Esophagus (tissue), 2 donors: ENCODE measurements at regions not wholly inside any gene's neighbourhood (a gene's known extent, or its start where the extent isn't known, plus 50 kb on each side); places are given as distances from the start of the nearest gene placed in this dataset.
"Not testable (repeated sequence)": the region's sequence is repeated elsewhere in the genome, so short reads cannot be mapped to it uniquely, and the experiment has no call there.

Experiments
- H3K27ac ChIP-seq, 2 donors: one replicate each; pipeline ENCODE4 v1.5.1; 2013; ENCODE audit warnings: low read depth in 2 of 2, mild to moderate bottlenecking in 2 of 2, inconsistent platforms in 1 of 2, low read length in 1 of 2, moderate library complexity in 1 of 2
- H3K27me3 ChIP-seq, 2 donors: one replicate each; pipeline ENCODE4 v1.6.1; 2013; ENCODE audit warnings: low read length in 2 of 2, control low read depth in 1 of 2, mild to moderate bottlenecking in 1 of 2; ENCODE audit not compliant: insufficient read depth in 2 of 2, control insufficient read depth in 1 of 2
- H3K36me3 ChIP-seq, 2 donors: one replicate each; pipeline ENCODE4 v1.6.1; 2013; ENCODE audit warnings: low read length in 1 of 2; ENCODE audit not compliant: control insufficient read depth in 2 of 2, insufficient read depth in 2 of 2
- H3K4me1 ChIP-seq, 2 donors: one replicate each; pipeline ENCODE4 v1.6.1; 2013; ENCODE audit warnings: low read length in 1 of 2; ENCODE audit not compliant: control insufficient read depth in 2 of 2, insufficient read depth in 2 of 2
- H3K4me3 ChIP-seq, 2 donors: one replicate each; pipeline ENCODE4 v1.5.1; 2013; ENCODE audit warnings: low read length in 2 of 2, mild to moderate bottlenecking in 2 of 2, low read depth in 1 of 2, moderate library complexity in 1 of 2
- H3K9me3 ChIP-seq, 2 donors: one replicate each; pipeline ENCODE4 v1.6.1; 2013; ENCODE audit warnings: mild to moderate bottlenecking in 2 of 2, low read depth in 1 of 2, low read length in 1 of 2, moderate library complexity in 1 of 2; ENCODE audit not compliant: control insufficient read depth in 2 of 2, insufficient read depth in 1 of 2
- WGBS, 2 donors: extraction: QIAGEN DNeasy Blood & Tissue Kit; methylation state at CpG; one replicate each; pipeline ENCODE4 v1.1.7; 2013; 5-methylcytosine and 5-hydroxymethylcytosine counted together
- donor health status: healthy with polysubstance abuse.
- donor health status: Bipolar disorder and iron deficiency.

GRCh38 chr11:89583580-89583979, 92.4 kb upstream of the NOX4 start:
- no peaks in the 10 kb centered on the region for H3K36me3 ChIP-seq
- no peak overlapping the region for H3K27ac ChIP-seq

GRCh38 chr11:89585046-89585445, 93.9 kb upstream of the NOX4 start:
- 92 to 93% methylated on average over 3 of the region's 3 CpGs for WGBS, 2 donors
- H3K36me3 ChIP-seq, H3K27me3 ChIP-seq, H3K27ac ChIP-seq, H3K4me1 ChIP-seq, H3K9me3 ChIP-seq, H3K4me3 ChIP-seq: not testable (repeated sequence)

More at GRCh38 chr11:89583580-89583979, 92.4 kb upstream of the NOX4 start:
- Histone ChIP-seq H3K27me3 (no peaks in the 10 kb centered on the region), H3K4me1 (no peaks in the 10 kb centered on the region), H3K4me3 (no peak overlapping the region), H3K9me3 (no peaks in the 10 kb centered on the region)
- WGBS, 2 donors = 39 to 40% methylated on average over 2 of the region's 2 CpGs

GRCh38 chr11:89585471-89585870, 94.3 kb upstream of the NOX4 start:
- not testable (repeated sequence) for H3K36me3 ChIP-seq, H3K4me3 ChIP-seq, H3K4me1 ChIP-seq, H3K9me3 ChIP-seq, H3K27ac ChIP-seq, H3K27me3 ChIP-seq
- 48 to 73% methylated on average over 2 of the region's 2 CpGs for WGBS, 2 donors

- H3K9me3 ChIP-seq, H3K27me3 ChIP-seq, H3K4me1 ChIP-seq, H3K4me3 ChIP-seq, H3K27ac ChIP-seq, H3K36me3 ChIP-seq: not testable (repeated sequence)
- WGBS, 2 donors = 80 to 84% methylated on average over 6 of the region's 6 CpGs
Observed at GRCh38 chr11:89589413-89589812, 98.2 kb upstream of the NOX4 start.

- not testable (repeated sequence) for H3K9me3 ChIP-seq, H3K27me3 ChIP-seq, H3K27ac ChIP-seq, H3K4me3 ChIP-seq, H3K36me3 ChIP-seq, H3K4me1 ChIP-seq
- 58 to 60% methylated on average over 5 of the region's 5 CpGs for WGBS, 2 donors
Observed at GRCh38 chr11:89590008-89590632, 98.9 kb upstream of the NOX4 start.

GRCh38 chr11:89601263-89601662, 108.8 kb upstream of the TRIM77 start:
- not testable (repeated sequence) for H3K27me3 ChIP-seq, H3K9me3 ChIP-seq, H3K4me3 ChIP-seq, H3K27ac ChIP-seq, H3K36me3 ChIP-seq, H3K4me1 ChIP-seq
- WGBS, 2 donors = 68 to 72% methylated on average over 1 of the region's 1 CpG

GRCh38 chr11:89604281-89604680, 105.8 kb upstream of the TRIM77 start:
- Histone ChIP-seq H3K27me3 (no peaks in the 10 kb centered on the region), H3K4me3 (no peak overlapping the region), H3K9me3 (no peaks in the 10 kb centered on the region), H3K36me3 (no peaks in the 10 kb centered on the region), H3K4me1 (no peaks in the 10 kb centered on the region), H3K27ac (no peak overlapping the region)
- 89 to 92% methylated on average over 4 of the region's 4 CpGs for WGBS, 2 donors

- WGBS, 2 donors = 79 to 81% methylated on average over 2 of the region's 2 CpGs
- H3K36me3 ChIP-seq, H3K4me3 ChIP-seq, H3K27ac ChIP-seq, H3K27me3 ChIP-seq, H3K9me3 ChIP-seq, H3K4me1 ChIP-seq: not testable (repeated sequence)
Observed at GRCh38 chr11:89606845-89607244, 103.3 kb upstream of the TRIM77 start.

- H3K27ac ChIP-seq, H3K9me3 ChIP-seq, H3K36me3 ChIP-seq, H3K4me1 ChIP-seq, H3K4me3 ChIP-seq, H3K27me3 ChIP-seq: not testable (repeated sequence)
- WGBS, 2 donors = 76 to 79% methylated on average over 7 of the region's 7 CpGs
Observed at GRCh38 chr11:89607497-89607896, 102.6 kb upstream of the TRIM77 start.

GRCh38 chr11:89608234-89608966, 101.7 kb upstream of the TRIM77 start:
- H3K4me1 ChIP-seq = no peaks in the 10 kb centered on the region
- H3K27ac ChIP-seq = no peak overlapping the region
- H3K36me3 ChIP-seq = no peaks in the 10 kb centered on the region
- no peaks in the 10 kb centered on the region for H3K9me3 ChIP-seq
- H3K4me3 ChIP-seq = no peak overlapping the region
- H3K27me3 ChIP-seq = no peaks in the 10 kb centered on the region
- 61 to 74% methylated on average over 4 of the region's 4 CpGs for WGBS, 2 donors
